SK-N-MC (cell line): ENCODE measurements at regions not wholly inside any gene's neighbourhood (a gene's known extent, or its start where the extent isn't known, plus 50 kb on each side); places are given as distances from the start of the nearest gene placed in this dataset.

Experiments used
- EZH2 ChIP-seq: fragments of 200-600 bp; sonication (generic); IDR thresholded peaks from one replicate; pipeline ENCODE4 v1.6.1; 2017; ENCODE audit warnings: antibody characterized with exemption
- FOXP2 ChIP-seq: optimal IDR thresholded peaks from 2 replicates; pipeline ENCODE3; 2011; ENCODE audit warnings: mild to moderate bottlenecking, moderate library complexity; ENCODE audit not compliant: insufficient read depth; ENCODE audit errors: extremely low read length, control extremely low read depth
- POLR2AphosphoS5 ChIP-seq: IDR thresholded peaks from 2 replicates; pipeline ENCODE4 v1.6.1; 2012; ENCODE audit warnings: mild to moderate bottlenecking, low read depth, low read length, borderline replicate concordance

DNA sequence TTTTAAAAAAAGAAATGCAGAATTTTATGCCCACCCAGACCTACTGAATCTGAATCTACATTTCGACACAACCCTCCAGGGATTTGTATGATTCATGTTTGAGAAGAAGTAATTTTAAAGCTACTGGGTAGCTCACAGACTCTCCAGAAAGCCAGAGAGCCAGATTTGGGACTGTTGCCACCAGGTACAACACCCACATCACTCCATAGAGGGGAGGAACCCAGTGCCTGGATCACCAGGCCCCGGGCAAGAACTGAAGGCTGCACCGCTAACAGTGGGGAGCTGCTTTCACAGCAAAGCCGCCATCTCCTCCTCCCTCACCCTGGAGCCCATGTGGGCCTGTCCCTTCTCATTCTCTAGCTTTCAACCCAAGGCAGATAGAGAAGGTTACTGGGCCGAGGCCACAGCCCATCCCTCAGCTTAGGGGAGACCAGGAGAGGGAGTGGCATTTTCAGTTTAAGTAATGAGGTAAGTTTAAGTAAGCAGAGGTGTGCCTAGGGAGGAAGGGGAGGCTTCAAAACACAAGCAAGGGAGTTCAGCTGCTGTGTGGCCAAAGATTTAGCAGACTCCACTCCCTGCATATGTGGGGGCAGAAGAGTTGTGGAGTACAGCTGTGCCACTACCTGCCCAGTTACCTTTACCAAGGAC is 109.8 kb downstream of the IL12A start:
- TF ChIP-seq POLR2AphosphoS5 (no peak), FOXP2 (no peak), EZH2 (no peak)
